T-helper 1 cell treated with Interleukin-12 subunit alpha and Interleukin-12 subunit beta and Interleukin-4 antibody, amounts not matched to agents 30 μg/mL and 1 μg/mL, for 36 hours (primary cell): ENCODE measurements at regions not wholly inside any gene's neighbourhood (a gene's known extent, or its start where the extent isn't known, plus 50 kb on each side); places are given as distances from the start of the nearest gene placed in this dataset.
"Not testable (repeated sequence)": the region's sequence is repeated elsewhere in the genome, so short reads cannot be mapped to it uniquely, and the experiment has no call there.

ENCODE experiments used
- H3K27ac Mint-ChIP-seq: one replicate; pipeline ENCODE4 v1.8.0; 2021; ENCODE audit warnings: mild to moderate bottlenecking, mixed read lengths
- H3K27me3 Mint-ChIP-seq: one replicate; pipeline ENCODE4 v1.8.0; 2021; ENCODE audit warnings: low read depth, mixed read lengths
- H3K36me3 Mint-ChIP-seq: one replicate; pipeline ENCODE4 v1.8.0; 2021; ENCODE audit warnings: low read depth, mixed read lengths
- H3K4me1 Mint-ChIP-seq: one replicate; pipeline ENCODE4 v1.8.0; 2021; ENCODE audit warnings: low read depth, mixed read lengths
- H3K4me3 Mint-ChIP-seq: one replicate; pipeline ENCODE4 v1.8.0; 2021; ENCODE audit warnings: mild to moderate bottlenecking, moderate library complexity, mixed read lengths
- H3K9me3 Mint-ChIP-seq: one replicate; pipeline ENCODE4 v1.8.0; 2021; ENCODE audit warnings: mixed read lengths

DNA sequence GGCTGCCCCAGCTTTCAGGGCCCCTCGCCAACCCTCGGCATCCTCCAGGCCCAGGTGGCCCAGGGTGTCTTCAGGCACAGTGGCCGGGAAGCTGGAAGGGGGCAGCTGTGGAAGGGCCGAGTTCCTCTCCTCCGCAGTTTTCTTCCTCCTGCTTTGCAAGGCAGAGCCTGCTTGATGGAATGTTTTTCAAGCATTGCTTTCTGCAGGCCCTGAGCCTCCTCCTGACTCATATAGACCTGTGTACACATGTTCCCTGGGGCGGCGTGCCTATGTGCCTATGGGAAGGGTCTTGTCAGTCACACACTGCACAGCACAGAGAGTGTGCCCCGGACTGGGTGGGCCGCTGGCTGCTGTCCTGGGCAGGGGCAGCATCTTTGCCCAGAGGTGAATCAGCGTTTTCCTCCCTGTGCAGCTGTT, 107.5 kb downstream of the ERMARD start:
- Mint-ChIP-seq H3K36me3 (no peaks in the 10 kb centered on the region), H3K4me1 (no peaks in the 10 kb centered on the region), H3K4me3 (no peak overlapping the region), H3K27me3 (no peaks in the 10 kb centered on the region), H3K9me3 (peaks cover 6% of the 10 kb centered on the region), H3K27ac (no peak overlapping the region)

DNA sequence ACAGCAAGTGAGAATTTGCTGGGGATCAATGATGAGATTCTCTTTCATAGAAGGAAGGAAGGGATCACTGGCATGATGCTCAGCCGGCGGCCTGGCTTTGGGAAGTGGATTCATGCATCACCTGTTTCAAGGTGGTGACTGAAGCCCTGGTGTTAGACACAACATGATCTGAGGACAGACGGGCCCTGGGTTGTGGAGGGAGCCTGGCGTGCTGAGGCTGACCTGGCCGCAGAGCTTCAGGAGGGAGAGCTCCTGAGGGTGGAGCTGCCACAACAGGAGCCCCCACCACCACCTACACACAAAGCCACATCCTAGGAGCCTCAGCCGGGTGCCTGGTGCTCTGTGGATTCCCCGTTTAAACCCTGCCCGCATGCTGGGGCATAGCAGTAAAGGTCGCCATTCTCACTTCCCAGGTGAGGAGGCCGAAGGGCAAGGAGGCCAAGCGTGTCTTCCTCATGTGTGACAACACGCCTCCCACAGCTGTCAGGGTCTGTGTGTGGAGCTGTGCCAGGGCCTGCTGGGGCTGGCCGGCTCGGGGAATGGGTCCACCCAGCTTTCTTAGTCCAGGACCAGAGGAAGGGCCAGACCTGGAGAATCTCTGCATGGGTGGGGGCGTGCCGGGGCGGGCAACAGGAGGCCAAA, 107.0 kb downstream of the ERMARD start:
- H3K27ac Mint-ChIP-seq: no peak overlapping the region
- H3K4me1 Mint-ChIP-seq: no peaks in the 10 kb centered on the region
- no peak overlapping the region for H3K4me3 Mint-ChIP-seq
- H3K36me3 Mint-ChIP-seq: no peaks in the 10 kb centered on the region
- no peaks in the 10 kb centered on the region for H3K27me3 Mint-ChIP-seq
- peaks cover under 1% of the 10 kb centered on the region for H3K9me3 Mint-ChIP-seq

DNA sequence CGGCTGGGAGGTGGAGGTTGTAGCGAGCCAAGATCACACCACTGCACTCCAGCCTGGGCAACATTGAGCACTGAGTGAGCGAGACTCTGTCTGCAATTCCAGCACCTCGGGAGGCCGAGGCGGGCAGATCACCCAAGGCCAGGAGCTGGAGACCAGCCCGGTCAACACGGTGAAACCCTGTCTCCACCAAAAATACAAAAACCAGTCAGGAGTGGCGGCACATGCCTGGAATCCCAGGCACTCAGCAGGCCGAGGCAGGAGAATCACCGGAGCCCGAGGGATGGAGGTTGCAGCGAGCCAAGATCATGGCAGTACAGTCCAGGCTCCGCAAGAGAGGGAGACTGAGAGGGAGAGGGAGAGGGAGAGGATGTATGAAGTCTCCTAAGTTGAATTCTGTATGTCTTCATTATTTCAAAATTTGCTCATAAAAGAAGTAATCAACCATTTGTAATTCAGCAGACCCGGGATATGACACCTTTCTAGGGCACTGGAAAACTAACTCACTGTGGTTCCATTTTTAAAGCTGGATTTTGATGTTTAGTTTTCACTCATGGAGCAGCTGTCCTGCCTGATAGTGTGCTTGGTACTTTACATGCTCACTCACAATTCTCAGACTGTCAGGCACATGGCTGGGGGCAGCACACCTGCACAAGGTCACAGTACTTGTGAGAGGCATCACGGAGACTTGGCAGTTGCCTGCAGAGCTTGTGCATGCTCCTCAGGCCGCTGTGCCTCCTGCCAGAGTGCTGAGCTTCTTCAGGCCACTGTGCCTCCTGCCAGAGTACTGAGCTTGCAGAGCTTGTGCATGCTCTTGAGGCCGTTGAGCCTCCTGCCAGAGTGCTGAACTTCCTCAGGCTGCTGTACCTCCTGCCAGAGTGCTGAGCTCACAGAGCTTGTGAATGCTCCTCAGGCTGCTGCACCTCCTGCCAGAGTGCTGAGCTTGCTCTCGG, 106.2 kb downstream of the ERMARD start:
- Mint-ChIP-seq H3K27ac (no peak overlapping the region), H3K4me3 (no peak overlapping the region), H3K9me3 (peaks cover 5% of the 10 kb centered on the region), H3K4me1 (no peaks in the 10 kb centered on the region), H3K27me3 (no peaks in the 10 kb centered on the region), H3K36me3 (no peaks in the 10 kb centered on the region)

DNA sequence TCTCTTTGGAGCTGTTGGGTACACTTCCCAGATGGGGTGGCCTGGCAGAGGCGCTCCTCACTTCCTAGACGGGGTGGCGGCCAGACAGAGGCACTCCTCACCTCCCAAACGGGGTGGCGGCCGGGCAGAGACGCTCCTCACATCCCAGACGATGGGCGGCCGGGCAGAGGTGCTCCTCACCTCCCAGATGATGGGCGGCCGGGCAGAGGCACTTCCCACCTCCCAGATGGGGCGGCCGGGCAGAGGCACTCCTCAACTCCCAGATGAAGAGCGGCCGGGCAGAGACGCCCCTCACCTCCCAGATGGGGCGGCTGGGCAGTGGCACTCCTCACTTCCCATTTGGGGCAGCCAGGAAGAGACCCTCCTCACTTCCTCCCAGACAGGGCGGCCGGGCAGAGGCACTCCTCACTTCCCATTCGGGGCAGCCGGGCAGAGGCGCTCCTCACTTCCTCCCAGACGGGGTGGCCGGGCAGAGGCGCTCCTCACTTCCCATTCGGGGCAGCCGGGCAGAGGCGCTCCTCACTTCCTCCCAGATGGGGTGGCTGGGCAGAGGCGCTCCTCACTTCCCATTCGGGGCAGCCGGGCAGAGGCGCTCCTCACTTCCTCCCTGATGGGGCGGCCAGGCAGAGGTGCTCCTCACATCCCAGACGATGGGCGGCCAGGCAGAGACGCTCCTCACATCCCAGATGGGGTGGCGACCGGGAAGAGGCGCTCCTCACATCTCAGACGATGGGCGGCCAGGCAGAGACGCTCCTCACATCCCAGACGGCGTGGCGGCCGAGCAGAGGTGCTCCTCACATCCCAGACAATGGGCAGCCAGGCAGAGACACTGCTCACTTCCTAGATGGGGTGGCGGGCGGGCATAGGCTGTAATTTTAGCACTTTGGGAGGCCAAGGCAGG, 105.3 kb downstream of the ERMARD start:
- not testable (repeated sequence) for H3K9me3 Mint-ChIP-seq, H3K4me3 Mint-ChIP-seq, H3K4me1 Mint-ChIP-seq, H3K27ac Mint-ChIP-seq, H3K27me3 Mint-ChIP-seq, H3K36me3 Mint-ChIP-seq

DNA sequence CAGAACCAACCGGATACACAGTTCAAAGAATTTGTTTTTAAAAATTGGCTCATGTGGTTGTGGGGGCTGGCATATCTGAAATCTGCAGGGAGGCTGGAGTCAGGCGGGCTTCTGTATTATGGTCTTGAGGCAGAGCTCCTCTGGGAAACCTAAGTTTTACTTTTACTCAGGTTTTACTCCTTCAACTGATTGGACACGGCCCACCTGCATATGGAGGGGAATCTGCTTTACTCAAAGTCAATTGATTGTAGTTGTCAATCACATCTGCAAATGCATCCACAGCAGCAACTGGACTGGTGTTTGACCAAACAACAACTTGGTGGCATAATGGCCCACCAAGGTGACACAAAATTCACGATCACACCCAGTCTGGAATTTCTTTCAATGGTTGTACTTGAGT, 103.4 kb downstream of the ERMARD start:
- no peaks in the 10 kb centered on the region for H3K27me3 Mint-ChIP-seq
- H3K36me3 Mint-ChIP-seq: no peaks in the 10 kb centered on the region
- peaks cover 5% of the 10 kb centered on the region for H3K9me3 Mint-ChIP-seq
- no peak overlapping the region for H3K4me3 Mint-ChIP-seq
- no peak overlapping the region for H3K27ac Mint-ChIP-seq
- H3K4me1 Mint-ChIP-seq: no peaks in the 10 kb centered on the region

DNA sequence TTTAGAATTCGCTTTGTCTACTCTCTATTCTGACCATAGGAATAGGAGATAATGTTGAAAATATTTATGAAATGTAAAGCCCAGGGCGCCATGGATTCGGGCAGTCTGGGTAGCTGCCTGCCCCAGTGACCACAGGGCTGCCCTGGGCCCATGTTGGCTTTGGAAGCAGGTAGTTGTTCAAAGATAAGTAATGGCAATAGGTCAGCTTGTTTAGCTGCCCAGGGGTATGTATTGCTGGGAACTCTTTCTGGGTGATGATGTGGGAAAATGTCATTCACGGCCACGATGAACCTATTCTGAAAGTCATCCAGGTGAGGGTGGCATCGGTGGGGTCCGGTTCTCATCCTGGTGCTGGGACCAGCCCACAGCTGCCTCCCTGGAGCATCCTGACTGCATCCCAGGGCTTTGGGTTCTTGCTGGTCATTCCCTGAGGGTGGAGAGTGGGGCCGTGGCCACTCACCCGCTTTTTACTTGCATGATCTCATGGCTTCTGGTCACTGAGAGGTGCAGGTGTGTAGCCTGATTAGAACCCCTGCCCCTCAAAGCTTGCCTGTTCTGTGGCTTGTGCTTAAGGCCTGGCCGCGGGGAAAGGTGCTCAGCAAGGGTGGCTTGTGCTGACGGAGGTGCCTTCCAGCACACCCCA, 102.8 kb downstream of the ERMARD start:
- peaks cover 5% of the 10 kb centered on the region for H3K9me3 Mint-ChIP-seq
- H3K4me1 Mint-ChIP-seq: no peaks in the 10 kb centered on the region
- H3K27me3 Mint-ChIP-seq: no peaks in the 10 kb centered on the region
- H3K36me3 Mint-ChIP-seq: no peaks in the 10 kb centered on the region
- H3K4me3 Mint-ChIP-seq: no peak overlapping the region
- no peak overlapping the region for H3K27ac Mint-ChIP-seq

DNA sequence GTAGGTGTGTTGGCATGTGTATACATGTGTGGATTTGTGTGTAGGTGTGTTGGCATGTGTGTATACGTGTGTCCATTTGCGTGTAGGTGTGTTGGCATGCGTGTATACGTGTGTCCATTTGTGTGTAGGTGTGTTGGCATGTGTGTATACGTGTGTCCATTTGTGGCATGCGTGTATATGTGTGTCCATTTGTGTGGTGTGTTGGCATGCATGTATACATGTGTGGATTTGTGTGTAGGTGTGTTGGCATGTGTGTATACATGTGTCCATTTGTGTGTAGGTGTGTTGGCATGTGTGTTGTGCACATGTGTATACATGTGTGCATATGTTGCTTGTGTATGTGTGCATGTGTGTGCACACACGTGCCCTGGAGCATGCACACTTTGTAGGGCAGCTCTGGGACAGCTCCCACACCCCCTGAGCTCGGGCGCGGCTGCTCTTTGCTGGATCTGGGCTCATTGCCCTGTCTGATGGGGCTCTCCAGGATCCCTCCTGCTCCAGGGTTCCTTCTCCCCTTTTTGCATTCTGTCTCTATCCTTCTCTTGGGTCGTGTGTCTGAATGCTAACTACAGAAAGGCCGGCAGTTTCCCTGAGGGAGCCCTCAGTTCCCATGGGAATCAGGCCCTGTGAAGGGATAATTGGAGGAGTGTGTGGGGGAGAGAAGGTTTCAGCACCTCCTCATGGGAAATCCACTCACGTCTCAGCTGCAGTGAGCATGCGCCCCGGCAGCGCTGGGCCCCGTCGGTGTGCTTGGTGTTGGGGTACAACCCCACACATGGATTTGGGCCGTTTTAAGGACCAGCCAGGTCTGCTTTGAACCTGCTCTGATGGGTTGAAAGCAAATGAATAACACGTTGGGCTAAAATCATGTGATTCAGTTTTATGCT, 102.0 kb downstream of the ERMARD start:
- Mint-ChIP-seq H3K36me3 (no peaks in the 10 kb centered on the region), H3K4me1 (no peaks in the 10 kb centered on the region), H3K27ac (no peak overlapping the region), H3K9me3 (peaks cover 5% of the 10 kb centered on the region), H3K27me3 (no peaks in the 10 kb centered on the region), H3K4me3 (no peak overlapping the region)

DNA sequence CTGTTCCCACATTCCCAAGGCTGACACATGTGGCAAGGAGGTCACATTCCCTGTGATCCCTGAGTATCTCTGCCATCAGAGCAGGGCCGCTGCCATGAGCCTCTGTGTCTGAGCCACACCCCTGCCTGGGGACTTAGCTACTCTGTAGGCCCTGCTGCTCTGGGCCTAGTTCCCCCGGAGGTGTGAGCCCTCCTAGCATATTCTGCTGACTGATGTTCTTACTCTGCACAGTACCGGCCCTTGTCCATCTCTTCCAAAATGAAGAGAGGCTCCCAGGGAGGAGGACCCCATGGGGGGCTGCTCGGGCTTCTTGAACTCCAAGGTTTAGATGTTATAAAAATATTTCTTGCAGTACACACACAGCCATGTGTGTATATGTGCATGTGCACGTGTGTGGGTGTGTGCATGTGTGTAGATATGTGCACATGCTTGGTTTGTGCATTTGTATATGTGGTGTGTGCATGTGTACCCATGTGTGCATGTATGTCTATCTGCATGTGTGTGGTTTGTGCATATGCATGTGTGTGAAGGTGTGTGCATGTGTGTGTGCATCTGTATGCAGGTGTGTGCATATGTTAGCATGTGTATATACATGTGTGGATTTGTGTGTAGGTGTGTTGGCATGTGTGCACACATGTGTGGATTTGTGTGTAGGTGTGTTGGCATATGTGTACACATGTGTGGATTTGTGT, 101.2 kb downstream of the ERMARD start:
- Mint-ChIP-seq H3K27ac (no peak overlapping the region), H3K4me1 (no peaks in the 10 kb centered on the region), H3K27me3 (no peaks in the 10 kb centered on the region), H3K4me3 (no peak overlapping the region), H3K36me3 (no peaks in the 10 kb centered on the region), H3K9me3 (peaks cover 5% of the 10 kb centered on the region)

DNA sequence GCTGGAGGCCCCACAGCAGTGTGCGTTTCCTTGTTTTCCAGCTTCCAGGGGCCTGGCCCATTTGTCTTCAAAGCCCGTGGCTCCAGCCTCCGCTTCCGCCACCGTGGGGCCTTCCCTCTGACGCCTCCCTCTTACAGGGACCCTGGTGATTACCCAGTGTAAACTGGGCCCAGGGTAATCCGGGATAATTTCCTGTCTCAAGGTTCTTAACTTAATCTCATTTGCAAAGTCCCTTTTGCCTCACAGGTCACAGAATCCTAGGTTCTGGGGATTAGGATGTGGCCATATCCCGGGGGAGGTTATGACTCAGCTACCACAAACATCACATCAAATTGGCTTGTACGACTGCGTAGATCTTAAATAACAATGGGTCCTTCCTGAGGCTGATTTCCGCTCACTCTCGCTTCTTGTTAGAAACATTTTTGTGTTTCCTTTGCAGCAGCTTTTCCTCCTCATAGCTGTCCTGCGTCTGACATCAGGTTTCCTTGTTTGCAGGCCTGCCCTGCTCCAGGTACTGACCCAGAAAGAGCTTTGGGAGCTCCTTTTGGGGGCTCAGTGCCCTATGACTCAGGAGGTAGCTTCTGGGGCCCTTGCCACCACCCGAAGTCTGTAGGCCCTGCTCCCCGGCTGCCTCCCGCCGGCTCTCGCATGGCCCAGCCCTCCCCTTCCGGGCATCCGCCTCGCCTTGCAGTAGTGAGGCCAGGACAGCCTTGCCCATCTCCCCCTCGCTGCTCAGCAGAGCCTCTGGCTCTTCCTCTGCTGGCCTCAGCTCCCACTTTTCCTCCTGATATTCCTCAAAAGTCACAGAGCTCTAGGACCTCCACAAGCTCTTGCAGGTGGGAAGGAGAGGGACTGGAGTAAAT, 100.5 kb downstream of the ERMARD start:
- H3K4me3 Mint-ChIP-seq: no peak overlapping the region
- no peak overlapping the region for H3K27ac Mint-ChIP-seq
- H3K27me3 Mint-ChIP-seq: no peaks in the 10 kb centered on the region
- no peaks in the 10 kb centered on the region for H3K36me3 Mint-ChIP-seq
- peaks cover 5% of the 10 kb centered on the region for H3K9me3 Mint-ChIP-seq
- no peaks in the 10 kb centered on the region for H3K4me1 Mint-ChIP-seq

DNA sequence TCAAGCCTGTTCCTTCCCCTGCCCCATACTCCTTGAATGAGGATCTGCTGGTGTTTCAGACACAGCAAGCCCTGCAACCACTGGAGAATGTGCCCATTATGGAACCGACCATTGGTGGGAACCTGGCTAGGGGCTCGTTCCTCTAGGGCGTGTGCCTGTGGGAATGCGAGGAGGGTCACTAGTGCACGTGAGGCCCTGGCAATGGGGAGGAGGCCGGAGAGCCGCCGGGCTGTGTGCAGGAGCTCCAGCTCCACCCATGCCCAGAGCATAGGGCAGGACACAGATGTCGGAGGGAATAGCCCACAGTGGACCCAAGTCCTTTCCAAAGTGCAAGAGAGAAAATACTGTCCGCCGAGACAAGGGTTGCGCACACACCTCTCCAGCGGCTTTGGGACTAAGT, 99.3 kb downstream of the ERMARD start:
- Mint-ChIP-seq H3K27ac (no peak overlapping the region), H3K4me3 (no peak overlapping the region), H3K36me3 (no peaks in the 10 kb centered on the region), H3K9me3 (peaks cover 5% of the 10 kb centered on the region), H3K27me3 (no peaks in the 10 kb centered on the region), H3K4me1 (no peaks in the 10 kb centered on the region)

DNA sequence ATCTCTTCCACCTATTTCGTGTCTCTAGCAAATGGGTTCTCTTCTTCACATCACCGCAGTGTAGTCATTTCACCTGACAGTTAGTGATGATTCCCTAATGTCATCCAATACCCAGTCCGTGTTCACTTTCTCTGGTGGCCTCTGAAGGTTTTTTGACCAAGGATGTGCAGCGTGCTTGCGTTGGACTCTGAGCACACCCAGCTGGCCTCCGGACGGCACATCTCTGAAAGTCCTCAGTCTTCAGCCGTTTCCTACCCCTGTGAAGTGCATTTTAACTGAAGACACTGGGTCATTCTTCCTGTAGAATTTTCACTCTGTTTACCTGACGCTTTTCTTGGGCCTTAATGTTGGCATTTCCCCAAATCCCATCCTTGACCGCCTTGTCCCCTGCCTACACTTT, 98.7 kb downstream of the ERMARD start:
- Mint-ChIP-seq H3K4me1 (no peaks in the 10 kb centered on the region), H3K9me3 (peaks cover 5% of the 10 kb centered on the region), H3K36me3 (no peaks in the 10 kb centered on the region), H3K4me3 (no peak overlapping the region), H3K27ac (no peak overlapping the region), H3K27me3 (no peaks in the 10 kb centered on the region)

DNA sequence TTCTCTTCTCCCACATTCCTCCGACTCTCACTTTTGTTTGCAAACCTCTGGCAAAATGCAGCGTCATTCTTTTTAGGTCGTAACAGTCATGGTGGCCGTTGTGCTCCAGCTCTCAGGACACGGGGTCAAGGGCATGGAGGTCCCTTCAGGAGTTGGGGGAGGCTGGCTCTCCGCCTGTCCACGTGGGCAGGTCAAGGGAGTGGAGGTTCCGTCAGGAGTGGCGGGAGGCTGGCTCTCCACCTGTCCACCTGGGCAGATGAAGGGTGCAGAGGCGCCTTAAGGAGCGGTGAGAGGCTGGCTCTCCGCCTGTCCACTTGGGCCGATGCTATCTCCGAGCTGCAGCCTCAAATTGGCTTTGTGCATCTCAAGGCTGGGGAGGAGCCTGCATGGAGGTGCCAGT, 98.0 kb downstream of the ERMARD start:
- H3K27ac Mint-ChIP-seq: no peak overlapping the region
- H3K27me3 Mint-ChIP-seq: no peaks in the 10 kb centered on the region
- H3K4me3 Mint-ChIP-seq: no peak overlapping the region
- no peaks in the 10 kb centered on the region for H3K36me3 Mint-ChIP-seq
- peaks cover under 1% of the 10 kb centered on the region for H3K4me1 Mint-ChIP-seq
- peaks cover 5% of the 10 kb centered on the region for H3K9me3 Mint-ChIP-seq
